Spinal cord (tissue), 9 donors: ENCODE measurements at regions not wholly inside any gene's neighbourhood (a gene's known extent, or its start where the extent isn't known, plus 50 kb on each side); places are given as distances from the start of the nearest gene placed in this dataset.

Experiments used
- DNase-seq, 6 donors: peaks; one replicate each; pipeline versions ENCODE4 v3.0.0 to v3.0.0-alpha.2; 2013 to 2015; ENCODE audit warnings: low spot score in 6 of 6, low read depth in 4 of 6
- H3K27ac ChIP-seq: one replicate; pipeline ENCODE4 v1.5.1; 2013; ENCODE audit warnings: low read depth, low read length, control low read depth
- H3K27me3 ChIP-seq: one replicate; pipeline ENCODE4 v1.6.1; 2013; ENCODE audit warnings: low read length; ENCODE audit not compliant: control insufficient read depth, insufficient read depth
- H3K36me3 ChIP-seq: one replicate; pipeline ENCODE4 v1.6.1; 2013; ENCODE audit warnings: low read length; ENCODE audit not compliant: control insufficient read depth, insufficient read depth
- H3K4me1 ChIP-seq: one replicate; pipeline ENCODE4 v1.6.1; 2013; ENCODE audit warnings: low read length; ENCODE audit not compliant: control insufficient read depth, insufficient read depth
- H3K4me3 ChIP-seq: one replicate; pipeline ENCODE4 v1.5.1; 2013; ENCODE audit warnings: low read depth, low read length, control low read depth
- H3K9me3 ChIP-seq: one replicate; pipeline ENCODE4 v1.6.1; 2013; ENCODE audit warnings: low read length; ENCODE audit not compliant: control insufficient read depth, insufficient read depth
- WGBS: methylation state at CpG from one replicate; pipeline ENCODE4 v1.1.5; 2013; ENCODE audit warnings: missing lambda C conversion rate; ENCODE audit not compliant: insufficient coverage; 5-methylcytosine and 5-hydroxymethylcytosine counted together
- donor health status: healthy.

DNA sequence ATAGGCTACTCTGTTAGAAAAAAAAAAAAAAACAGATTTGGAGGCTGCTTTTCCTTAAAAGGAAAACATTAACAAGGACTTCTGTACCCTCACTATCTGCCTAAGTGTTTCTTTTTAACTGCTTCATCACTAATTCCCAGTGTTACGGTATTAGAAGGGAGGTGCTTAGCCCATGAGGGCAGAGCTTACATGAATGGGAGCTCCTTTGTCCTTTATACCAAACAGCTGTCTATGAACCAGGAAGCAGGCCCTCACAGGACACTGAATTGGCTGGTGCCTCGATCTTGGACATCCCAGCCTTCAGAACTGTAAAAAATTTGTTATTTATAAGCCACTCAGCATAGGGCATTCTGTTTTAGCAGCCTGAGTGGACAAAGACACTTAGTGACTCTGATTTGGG, 215.6 kb upstream of the NRSN1 start:
- H3K4me3 ChIP-seq: no peak overlapping the region
- H3K9me3 ChIP-seq: no peaks in the 10 kb centered on the region
- no peaks in the 10 kb centered on the region for H3K27me3 ChIP-seq
- H3K4me1 ChIP-seq: no peaks in the 10 kb centered on the region
- no peak overlapping the region for H3K27ac ChIP-seq
- peak in 5 of 6 donors; percentile 4 to 33 (median 6) for DNase-seq
- 80% methylated on average over 1 of the region's 2 CpGs for WGBS
- no peaks in the 10 kb centered on the region for H3K36me3 ChIP-seq

DNA sequence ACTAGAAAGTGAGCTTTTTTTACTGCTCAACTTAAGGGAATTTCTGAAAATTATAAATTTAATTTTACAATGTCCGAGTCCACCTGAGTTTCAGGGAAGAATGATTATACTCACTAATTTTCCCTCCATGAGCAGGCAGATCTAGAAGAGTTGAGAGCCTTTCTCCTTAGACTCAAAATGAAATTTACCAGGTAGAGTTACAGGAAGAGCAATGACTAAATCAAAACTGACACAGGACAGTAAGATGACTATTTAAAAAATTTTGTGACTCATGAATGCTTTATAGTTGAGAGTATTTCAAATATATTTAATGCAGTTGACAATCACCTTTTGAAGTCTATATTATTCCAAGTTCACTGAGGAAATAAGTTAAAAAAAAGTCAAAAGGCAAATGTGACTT, 198.1 kb upstream of the NRSN1 start:
- Histone ChIP-seq H3K27me3 (no peaks in the 10 kb centered on the region), H3K4me3 (no peak overlapping the region), H3K27ac (no peak overlapping the region), H3K9me3 (no peaks in the 10 kb centered on the region), H3K36me3 (no peaks in the 10 kb centered on the region), H3K4me1 (no peaks in the 10 kb centered on the region)
- DNase-seq: no peak
- WGBS: no CpG with 5 or more reads among the region's 1 CpG

DNA sequence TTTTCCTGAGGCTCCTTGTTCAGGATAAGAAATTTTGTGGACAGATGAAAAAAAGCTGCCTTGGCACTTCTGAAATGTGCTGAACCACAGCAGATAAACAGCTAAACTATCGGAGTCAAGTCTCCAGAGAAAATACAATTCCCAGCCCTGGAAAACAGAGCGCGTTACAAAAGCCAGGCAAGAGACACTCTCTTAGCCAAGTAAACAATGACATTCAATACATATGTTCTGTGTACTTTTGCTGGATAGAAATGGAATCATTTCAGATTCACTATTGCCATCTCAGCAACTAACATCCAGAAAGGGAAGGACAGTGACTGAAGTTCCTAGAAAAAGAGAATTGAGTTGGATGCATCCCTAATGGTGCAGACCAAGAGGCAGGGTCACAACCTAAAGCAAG, 196.8 kb upstream of the NRSN1 start:
- no peaks in the 10 kb centered on the region for H3K4me1 ChIP-seq
- DNase-seq: peak in 2 of 6 donors; percentile 27
- no peak overlapping the region for H3K4me3 ChIP-seq
- no peaks in the 10 kb centered on the region for H3K9me3 ChIP-seq
- no peaks in the 10 kb centered on the region for H3K36me3 ChIP-seq
- no CpG with 5 or more reads among the region's 3 CpGs for WGBS
- H3K27ac ChIP-seq: no peak overlapping the region
- no peaks in the 10 kb centered on the region for H3K27me3 ChIP-seq

DNA sequence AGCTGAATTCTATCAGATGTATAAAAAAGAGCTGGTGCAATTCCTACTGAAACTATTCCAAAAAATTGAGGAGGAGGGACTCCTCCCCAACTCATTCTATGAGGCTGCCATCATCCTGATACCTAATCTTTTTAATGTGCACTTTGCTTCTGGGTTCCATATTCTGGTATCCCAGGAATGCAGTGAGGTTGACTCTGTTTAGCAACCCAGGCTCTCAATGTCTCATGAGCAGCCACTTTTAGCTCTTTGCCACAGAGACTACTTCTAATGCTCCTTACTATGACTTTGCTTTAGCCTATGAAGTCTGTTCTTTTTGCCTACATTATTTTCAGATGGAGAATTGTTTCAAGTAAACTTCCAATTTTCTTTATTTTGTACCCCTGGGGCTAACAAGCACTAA, 185.5 kb upstream of the NRSN1 start:
- no peaks in the 10 kb centered on the region for H3K4me1 ChIP-seq
- H3K36me3 ChIP-seq: no peaks in the 10 kb centered on the region
- H3K27ac ChIP-seq: no peak overlapping the region
- no peaks in the 10 kb centered on the region for H3K9me3 ChIP-seq
- no peaks in the 10 kb centered on the region for H3K27me3 ChIP-seq
- no peak for DNase-seq
- no peak overlapping the region for H3K4me3 ChIP-seq

DNA sequence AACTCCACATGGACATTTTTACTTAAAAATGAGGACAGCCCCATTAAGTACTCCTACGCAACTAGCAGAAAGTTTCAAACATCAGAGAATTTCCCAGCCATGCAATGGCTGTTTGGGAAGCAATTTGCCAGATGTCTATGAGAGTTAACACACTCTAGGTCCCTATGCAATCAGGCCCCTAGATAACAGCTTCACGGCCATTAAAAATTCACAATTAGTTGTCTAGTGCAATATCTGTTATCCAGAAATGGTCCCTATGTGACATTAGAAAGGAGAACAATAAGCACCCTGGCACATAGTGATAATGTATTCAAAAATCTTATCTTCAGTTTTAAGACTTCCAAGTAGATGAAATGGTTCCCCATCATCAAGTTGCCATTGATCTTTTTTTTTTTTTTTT, 174.3 kb upstream of the NRSN1 start:
- no peaks in the 10 kb centered on the region for H3K36me3 ChIP-seq
- no peak overlapping the region for H3K4me3 ChIP-seq
- no peak overlapping the region for H3K27ac ChIP-seq
- no CpG with 5 or more reads among the region's 2 CpGs for WGBS
- no peaks in the 10 kb centered on the region for H3K4me1 ChIP-seq
- H3K27me3 ChIP-seq: no peaks in the 10 kb centered on the region
- H3K9me3 ChIP-seq: no peaks in the 10 kb centered on the region
- peak in 3 of 6 donors; percentile 21 to 93 (median 40) for DNase-seq

DNA sequence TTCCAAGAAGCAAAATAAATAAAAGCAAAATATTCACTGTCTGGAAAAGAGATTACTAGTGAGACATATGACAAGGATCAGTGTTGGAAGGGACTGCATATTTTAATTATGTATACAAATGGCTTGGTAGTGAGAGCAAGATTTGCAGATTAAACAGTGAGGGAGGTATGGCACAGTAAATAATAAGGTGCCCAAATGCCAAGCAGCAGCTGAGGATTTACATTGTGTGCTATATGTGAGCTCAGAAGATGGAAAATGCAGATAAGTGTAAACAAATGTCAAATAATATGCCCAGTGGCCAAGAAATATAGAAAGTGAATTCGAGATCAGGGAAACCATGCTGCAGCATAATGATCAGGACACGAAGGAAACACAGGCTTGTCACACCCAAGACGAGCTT, 173.8 kb upstream of the NRSN1 start:
- H3K4me1 ChIP-seq: no peaks in the 10 kb centered on the region
- H3K27ac ChIP-seq: no peak overlapping the region
- 100% methylated on average over 1 of the region's 3 CpGs for WGBS
- no peaks in the 10 kb centered on the region for H3K36me3 ChIP-seq
- H3K4me3 ChIP-seq: no peak overlapping the region
- no peaks in the 10 kb centered on the region for H3K9me3 ChIP-seq
- peak in 2 of 6 donors; percentile 51 to 61 for DNase-seq
- H3K27me3 ChIP-seq: no peaks in the 10 kb centered on the region

DNA sequence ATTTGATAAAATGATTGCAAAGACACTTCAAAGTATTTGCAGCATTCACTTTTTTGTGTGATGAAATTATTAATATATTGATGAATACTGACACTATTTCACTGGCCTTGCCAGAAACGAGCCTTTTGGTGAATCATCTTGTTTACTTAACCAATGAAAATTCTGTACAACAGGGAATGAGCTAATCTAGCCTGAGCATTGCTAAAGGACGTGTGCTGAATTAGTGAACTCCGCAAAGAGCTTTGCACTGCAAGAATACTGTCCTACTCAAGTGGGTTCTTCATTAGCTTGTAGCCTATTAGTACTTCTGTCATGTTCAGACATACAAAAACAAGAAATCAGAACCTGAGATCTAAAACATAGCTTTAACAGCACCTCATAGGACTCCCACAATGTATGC, 172.0 kb upstream of the NRSN1 start:
- 83% methylated on average over 2 of the region's 3 CpGs for WGBS
- peak in 1 of 6 donors; percentile 20 for DNase-seq
- H3K27ac ChIP-seq: no peak overlapping the region
- no peaks in the 10 kb centered on the region for H3K4me1 ChIP-seq
- no peaks in the 10 kb centered on the region for H3K36me3 ChIP-seq
- H3K4me3 ChIP-seq: no peak overlapping the region
- H3K27me3 ChIP-seq: no peaks in the 10 kb centered on the region
- H3K9me3 ChIP-seq: no peaks in the 10 kb centered on the region

DNA sequence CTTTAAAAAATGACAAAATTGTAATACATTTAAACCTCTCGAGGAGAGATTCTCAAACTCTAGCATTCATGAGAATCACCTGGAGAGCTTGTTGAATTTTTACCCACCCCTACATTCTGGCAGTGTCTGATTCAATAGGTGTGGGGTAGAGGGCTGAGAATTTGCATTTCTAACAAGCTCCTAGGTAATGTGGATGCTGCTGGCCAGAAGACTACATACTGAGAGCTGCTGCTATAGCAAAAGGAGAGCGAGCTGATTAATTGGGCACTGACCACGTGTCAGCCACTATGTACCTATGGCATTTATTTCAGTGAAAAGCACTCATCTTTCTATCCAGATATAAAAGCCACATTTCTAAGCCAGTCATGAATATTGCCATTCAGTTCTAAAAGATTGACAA, 169.0 kb upstream of the NRSN1 start:
- peak in 1 of 6 donors; percentile 14 for DNase-seq
- no peak overlapping the region for H3K27ac ChIP-seq
- H3K27me3 ChIP-seq: no peaks in the 10 kb centered on the region
- H3K4me3 ChIP-seq: no peak overlapping the region
- no peaks in the 10 kb centered on the region for H3K4me1 ChIP-seq
- no peaks in the 10 kb centered on the region for H3K9me3 ChIP-seq
- no peaks in the 10 kb centered on the region for H3K36me3 ChIP-seq
- 39% methylated on average over 2 of the region's 3 CpGs for WGBS

DNA sequence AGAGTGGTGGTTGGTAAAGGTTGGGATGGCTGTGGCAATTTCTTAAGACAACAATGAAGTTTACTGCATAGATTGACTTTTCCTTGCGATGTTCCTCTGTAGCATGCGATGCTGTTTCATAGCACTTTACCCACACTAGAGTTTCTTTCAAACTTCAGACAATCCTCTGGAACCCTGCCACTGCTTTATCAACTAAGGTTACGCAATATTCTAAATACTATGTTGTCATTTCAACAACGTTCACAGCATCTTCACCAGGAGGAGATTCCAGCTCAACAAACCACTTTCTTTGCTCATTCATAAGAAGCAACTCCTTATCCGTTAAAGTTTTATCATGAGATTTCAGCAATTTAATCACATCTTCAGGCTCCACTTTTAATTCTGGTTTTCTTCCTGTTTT, 161.2 kb upstream of the NRSN1 start:
- Histone ChIP-seq H3K4me1 (no peaks in the 10 kb centered on the region), H3K27me3 (no peaks in the 10 kb centered on the region), H3K4me3 (no peak overlapping the region), H3K36me3 (no peaks in the 10 kb centered on the region), H3K27ac (no peak overlapping the region), H3K9me3 (no peaks in the 10 kb centered on the region)
- DNase-seq: no peak
- 97% methylated on average over 4 of the region's 5 CpGs for WGBS

DNA sequence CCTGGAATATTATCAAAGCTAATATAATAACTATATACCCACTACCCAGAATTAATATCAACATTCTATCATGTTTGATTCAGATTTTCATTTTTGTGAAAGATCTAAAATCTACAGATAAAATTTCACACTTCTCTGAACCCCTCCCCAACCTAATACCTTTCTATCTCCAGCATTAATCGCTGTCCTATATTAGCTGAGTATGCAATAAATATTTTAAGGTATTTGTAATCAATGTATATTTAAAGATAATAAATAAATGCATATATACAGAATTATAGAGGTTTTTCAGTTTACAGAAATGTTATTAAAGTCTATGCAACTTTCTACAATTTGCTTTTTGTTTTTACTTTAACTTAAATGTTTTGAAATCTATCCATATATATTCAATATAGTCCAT, 156.7 kb upstream of the NRSN1 start:
- Histone ChIP-seq H3K27ac (no peak overlapping the region), H3K36me3 (no peaks in the 10 kb centered on the region), H3K27me3 (no peaks in the 10 kb centered on the region), H3K9me3 (no peaks in the 10 kb centered on the region), H3K4me1 (no peaks in the 10 kb centered on the region), H3K4me3 (no peak overlapping the region)
- no peak for DNase-seq
- WGBS: no CpG with 5 or more reads among the region's 1 CpG
